ENCODE measurements at regions not wholly inside any gene's neighbourhood (a gene's known extent, or its start where the extent isn't known, plus 50 kb on each side); places are given as distances from the start of the nearest gene placed in this dataset.

DNA sequence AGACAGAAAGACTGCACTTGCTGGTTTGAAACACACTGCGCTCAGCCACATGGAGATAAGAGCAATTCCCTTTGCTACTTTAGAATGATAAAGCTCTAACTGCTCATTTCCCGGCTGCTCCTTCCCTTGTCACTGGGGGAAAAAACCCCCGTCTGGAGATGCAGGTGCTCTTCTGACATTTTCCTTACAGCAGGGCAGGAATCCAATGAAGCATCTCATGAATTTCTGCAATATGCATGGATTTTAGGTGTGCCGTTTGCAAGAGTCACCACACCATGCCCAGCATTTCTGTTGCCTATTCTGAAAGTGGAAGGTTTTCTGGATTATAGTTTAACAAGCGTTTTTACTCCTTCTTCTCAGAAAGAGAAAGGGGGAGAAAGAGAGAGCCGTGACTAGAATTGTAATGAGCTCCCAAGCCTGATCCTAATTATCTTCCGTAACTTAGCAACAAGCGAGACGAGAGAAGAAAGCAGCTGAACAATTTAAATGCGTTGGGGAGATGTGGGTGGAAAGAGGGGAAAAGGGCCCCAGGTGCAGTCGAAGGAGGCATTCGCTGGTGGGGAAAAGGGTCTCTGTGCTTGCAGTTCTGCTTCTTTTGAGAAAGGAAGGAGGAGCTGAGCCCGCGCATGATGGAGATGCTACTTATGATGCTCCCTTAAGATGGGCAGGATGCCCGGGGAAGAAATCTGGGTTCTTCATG, 76.6 kb upstream of the SPATA13 start:
- TF ChIP-seq, protein P1, sequence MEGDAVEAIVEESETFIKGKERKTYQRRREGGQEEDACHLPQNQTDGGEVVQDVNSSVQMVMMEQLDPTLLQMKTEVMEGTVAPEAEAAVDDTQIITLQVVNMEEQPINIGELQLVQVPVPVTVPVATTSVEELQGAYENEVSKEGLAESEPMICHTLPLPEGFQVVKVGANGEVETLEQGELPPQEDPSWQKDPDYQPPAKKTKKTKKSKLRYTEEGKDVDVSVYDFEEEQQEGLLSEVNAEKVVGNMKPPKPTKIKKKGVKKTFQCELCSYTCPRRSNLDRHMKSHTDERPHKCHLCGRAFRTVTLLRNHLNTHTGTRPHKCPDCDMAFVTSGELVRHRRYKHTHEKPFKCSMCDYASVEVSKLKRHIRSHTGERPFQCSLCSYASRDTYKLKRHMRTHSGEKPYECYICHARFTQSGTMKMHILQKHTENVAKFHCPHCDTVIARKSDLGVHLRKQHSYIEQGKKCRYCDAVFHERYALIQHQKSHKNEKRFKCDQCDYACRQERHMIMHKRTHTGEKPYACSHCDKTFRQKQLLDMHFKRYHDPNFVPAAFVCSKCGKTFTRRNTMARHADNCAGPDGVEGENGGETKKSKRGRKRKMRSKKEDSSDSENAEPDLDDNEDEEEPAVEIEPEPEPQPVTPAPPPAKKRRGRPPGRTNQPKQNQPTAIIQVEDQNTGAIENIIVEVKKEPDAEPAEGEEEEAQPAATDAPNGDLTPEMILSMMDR (IDR thresholded peaks at IDR 0.05; ENCODE audit: poor library complexity) = no peak
- TF ChIP-seq EZH2 (IDR thresholded peaks at IDR 0.05; ENCODE audit: borderline replicate concordance) (no peak), EZH2phosphoT487 (IDR thresholded peaks at IDR 0.05; ENCODE audit: low read depth, severe bottlenecking, unreplicated experiment) (no peak)

All from hepatocyte (in vitro differentiated cells).